ENCODE measurements at regions not wholly inside any gene's neighbourhood (a gene's known extent, or its start where the extent isn't known, plus 50 kb on each side); places are given as distances from the start of the nearest gene placed in this dataset.

DNA sequence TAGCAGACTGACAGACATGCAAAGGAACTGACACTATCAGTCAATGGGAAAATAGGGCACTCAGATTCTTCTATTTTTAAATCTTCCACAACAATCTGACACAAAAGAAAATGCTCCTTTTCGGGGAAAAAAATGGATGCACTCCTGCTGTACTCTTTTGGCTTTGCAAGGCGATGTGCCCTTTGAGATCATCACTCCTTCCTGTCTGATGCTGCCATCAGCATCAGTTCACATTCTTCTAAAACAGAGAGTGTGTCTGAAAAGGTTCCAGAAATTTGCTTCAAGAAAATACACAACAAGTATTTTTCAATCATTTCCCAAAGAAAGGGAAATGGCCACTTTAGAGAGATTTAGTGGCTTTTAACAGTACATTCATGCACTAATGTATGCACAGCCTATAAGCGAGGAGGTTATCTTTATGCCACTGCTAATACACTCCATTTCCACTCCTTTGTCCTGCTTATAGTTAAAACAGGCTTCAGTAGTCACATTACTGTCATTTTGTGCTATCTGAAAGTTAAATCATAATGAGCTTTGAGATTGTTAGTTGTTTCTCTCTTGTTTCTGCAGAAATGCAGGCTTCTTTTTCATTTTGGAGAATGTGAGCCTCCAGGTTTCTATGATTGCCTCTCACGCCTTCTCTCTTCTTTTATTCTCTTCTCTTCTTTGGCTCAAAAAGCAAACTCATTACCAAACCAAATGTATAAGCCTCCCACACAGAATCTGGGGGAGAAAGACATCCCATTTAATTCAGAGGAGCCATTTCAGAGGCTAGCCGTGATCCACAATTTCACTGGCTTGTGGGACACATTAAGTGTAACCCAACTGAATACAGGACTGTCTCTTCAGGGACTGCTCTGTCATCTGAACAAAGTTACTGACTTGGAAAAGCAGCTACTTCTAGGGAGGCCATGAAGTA, 110.9 kb upstream of the CCDC196 start:
- FAIRE-seq: no peak
- no peak for DNase-seq (ENCODE audit: low spot score in 2 of 2)

DNA sequence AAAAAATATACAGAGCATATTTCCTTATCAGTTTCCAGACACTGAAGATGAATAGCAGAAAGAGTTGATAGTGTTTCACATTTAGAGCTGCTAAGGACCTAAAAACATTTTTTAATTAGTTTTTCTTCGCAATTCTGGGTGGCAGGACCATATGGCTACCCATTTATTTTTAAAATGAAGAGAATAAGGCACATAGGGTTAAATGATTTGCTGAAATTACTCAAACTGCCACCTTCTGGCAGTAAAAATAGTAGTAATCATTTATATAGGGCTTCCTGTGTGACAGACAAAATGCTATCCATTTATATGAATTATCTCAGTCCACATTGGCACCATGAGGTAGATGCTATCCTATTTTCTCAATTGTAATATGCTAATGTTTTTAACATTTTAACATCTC, 108.6 kb upstream of the CCDC196 start:
- no peak for DNase-seq (ENCODE audit: low spot score in 2 of 2)

GRCh38 chr14:66378712-66379505, 107.3 kb upstream of the CCDC196 start:
- no peak for FAIRE-seq

More for the DNA sequence above, 108.6 kb upstream of the CCDC196 start:
- FAIRE-seq: no peak

DNA sequence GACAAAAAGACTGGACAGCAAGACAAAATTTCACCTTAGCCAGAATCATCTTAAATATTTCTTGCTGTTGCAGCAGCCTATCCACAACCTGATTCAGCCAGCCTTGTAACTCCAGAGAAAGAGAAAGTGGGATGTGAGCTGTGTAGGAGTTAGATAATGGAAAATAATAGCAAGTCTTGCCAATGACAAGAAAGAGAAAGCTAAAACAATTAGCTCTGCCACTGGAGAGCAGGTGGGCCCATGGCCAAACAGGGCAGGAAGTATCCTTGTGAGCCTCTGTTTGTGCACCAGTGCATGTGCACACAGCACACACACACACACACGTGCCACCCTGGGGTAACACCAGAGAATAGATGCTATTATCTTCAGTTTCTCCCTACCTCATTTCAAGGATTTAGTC, 106.0 kb upstream of the CCDC196 start:
- no peak for FAIRE-seq
- DNase-seq (ENCODE audit: low spot score in 2 of 2): no peak

More at GRCh38 chr14:66378712-66379505, 107.3 kb upstream of the CCDC196 start:
- no peak for DNase-seq (ENCODE audit: low spot score in 2 of 2)

- no peak for FAIRE-seq
- DNase-seq (ENCODE audit: low spot score in 2 of 2): no peak
Measured at GRCh38 chr14:66381755-66382154, 104.4 kb upstream of the CCDC196 start.

GRCh38 chr14:66383257-66383656, 102.9 kb upstream of the CCDC196 start:
- no peak for FAIRE-seq

GRCh38 chr14:66383771-66384170, 102.4 kb upstream of the CCDC196 start:
- DNase-seq (ENCODE audit: low spot score in 2 of 2): no peak
- FAIRE-seq: no peak

More at GRCh38 chr14:66383257-66383656, 102.9 kb upstream of the CCDC196 start:
- no peak for DNase-seq (ENCODE audit: low spot score in 2 of 2)

GRCh38 chr14:66388516-66388915, 97.7 kb upstream of the CCDC196 start:
- FAIRE-seq: no peak
- no peak for DNase-seq (ENCODE audit: low spot score in 2 of 2)

DNA sequence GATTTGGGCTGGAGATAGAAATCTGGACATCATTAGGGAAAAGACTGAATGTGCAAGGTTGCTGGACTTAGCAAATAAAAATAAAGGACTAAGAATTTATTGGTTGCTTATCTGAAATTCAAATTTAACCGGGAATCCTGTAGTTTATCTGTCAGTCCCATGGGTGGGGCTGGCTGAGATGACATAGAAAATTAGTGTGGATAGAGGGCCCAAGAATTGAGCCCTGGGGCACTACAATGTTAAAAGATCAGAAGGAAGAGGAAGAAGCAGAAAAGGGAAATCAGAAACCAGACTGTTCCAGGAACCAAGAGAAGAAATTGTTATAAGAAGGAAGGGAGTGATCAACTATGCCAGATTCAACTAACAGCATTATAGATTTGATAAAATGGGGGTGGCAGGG, 96.7 kb upstream of the CCDC196 start:
- FAIRE-seq (no peak), DNase-seq (ENCODE audit: low spot score in 2 of 2) (no peak)

GRCh38 chr14:66395300-66395699, 90.9 kb upstream of the CCDC196 start:
- FAIRE-seq (no peak), DNase-seq (ENCODE audit: low spot score in 2 of 2) (no peak)

DNA sequence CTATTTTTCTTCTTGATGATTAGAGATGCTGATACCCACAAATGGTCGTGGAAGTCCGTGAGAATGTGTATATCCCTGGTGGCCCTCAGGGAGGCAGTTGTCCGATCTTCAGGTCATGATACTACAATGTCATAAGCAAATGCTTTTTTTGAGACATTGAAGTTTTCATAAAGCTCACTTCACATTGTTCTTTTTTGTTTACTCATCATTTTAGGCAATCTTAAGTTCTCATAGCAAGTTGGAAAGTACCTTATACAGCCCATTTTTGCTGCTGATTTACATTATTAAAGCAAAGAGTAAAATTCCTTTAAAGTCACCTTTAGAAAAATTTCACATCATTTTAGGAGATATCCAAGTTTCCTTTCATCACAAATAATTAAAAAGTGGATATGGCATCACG, 90.0 kb upstream of the CCDC196 start:
- no peak for FAIRE-seq

GRCh38 chr14:66398437-66398836, 87.7 kb upstream of the CCDC196 start:
- FAIRE-seq (no peak), DNase-seq (ENCODE audit: low spot score in 2 of 2) (no peak)

More for the DNA sequence above, 90.0 kb upstream of the CCDC196 start:
- no peak for DNase-seq (ENCODE audit: low spot score in 2 of 2)

GRCh38 chr14:66401449-66402095, 84.6 kb upstream of the CCDC196 start:
- FAIRE-seq: no peak
- no peak for DNase-seq (ENCODE audit: low spot score in 2 of 2)

DNA sequence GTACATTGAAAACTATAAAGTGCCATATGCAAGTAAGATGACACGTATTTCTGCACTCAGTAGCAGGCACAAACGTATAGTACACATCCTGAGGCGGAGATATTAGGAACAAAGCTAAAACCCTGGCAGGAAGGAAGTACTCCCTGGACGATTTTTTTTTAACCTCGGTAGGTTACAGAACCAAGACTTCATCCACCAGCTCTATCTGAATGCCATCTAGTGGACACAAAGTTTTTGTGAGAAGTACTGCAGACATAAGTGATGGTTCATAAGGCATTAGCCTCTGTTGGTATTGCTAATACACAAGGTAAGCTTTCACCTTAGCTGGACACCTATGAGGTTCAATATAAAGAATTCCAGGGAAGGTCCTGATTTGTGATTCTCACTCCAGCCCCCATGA, 83.0 kb upstream of the CCDC196 start:
- FAIRE-seq (no peak), DNase-seq (ENCODE audit: low spot score in 2 of 2) (no peak)

GRCh38 chr14:66404051-66404545, 82.1 kb upstream of the CCDC196 start:
- DNase-seq (ENCODE audit: low spot score in 2 of 2): no peak
- FAIRE-seq: no peak

DNA sequence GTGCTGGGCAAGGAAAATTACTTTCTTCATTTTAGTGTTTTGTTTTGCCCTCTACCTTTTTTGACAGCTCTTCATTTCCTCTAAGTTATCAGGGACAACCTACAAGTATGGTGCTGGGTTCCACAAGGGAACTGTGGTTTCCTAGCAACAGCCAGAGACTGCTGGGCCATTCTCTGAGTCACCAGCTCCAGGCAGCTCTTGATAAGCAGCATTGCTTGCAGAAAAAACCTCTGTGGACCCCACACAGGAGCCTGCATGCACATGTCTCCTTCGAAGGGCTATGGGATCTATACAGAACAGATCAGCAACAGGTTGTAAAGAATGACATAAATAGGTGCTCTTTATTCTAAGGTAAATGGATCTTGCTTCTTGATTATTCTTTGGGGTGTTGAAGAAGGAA, 81.0 kb upstream of the CCDC196 start:
- FAIRE-seq (no peak), DNase-seq (ENCODE audit: low spot score in 2 of 2) (peak in 1 of 2 donors; percentile 1)

DNA sequence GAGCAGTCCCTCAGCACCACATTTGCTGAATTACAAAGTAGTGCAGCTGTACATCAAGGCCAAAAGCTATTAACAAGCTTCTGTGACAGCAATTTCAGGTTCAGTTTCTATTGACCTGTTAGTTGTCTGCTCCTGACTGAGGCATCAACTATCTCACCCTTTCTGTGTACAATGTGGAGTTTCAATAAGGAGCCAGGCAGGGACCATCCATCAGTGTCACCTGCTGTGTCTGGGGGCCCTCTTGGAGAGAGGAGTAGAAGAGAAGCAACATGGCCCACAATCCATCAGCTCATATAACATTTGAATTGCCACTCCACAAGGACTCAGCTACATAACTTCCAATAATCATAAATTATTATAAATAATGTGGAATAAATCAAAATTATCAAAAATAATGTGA, 72.3 kb upstream of the CCDC196 start:
- FAIRE-seq (no peak), DNase-seq (ENCODE audit: low spot score in 2 of 2) (no peak)

DNA sequence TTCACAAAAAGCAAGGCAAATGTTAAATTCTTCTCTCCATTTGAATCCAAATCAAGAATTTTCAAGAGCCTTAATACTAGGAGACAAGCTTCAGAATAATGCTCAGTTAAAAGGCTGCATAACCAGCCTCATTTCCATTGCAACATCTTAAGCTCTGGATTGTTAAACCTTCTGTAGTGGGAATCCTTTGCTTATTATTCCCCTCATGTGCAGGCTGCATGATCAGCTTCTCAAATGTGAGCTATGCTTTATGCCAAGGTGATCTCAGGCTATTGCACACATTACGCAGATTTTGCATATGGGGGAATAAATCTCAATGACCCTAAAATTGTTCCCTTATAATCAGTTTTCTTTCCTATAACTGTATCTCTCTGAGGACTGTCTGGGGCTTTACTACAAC, 71.7 kb upstream of the CCDC196 start:
- no peak for DNase-seq (ENCODE audit: low spot score in 2 of 2)
- no peak for FAIRE-seq

GRCh38 chr14:66420251-66421006, 65.7 kb upstream of the CCDC196 start:
- DNase-seq (ENCODE audit: low spot score in 2 of 2) (no peak), FAIRE-seq (no peak)

All from frontal cortex (tissue), 3 donors.